Thoracic aorta (tissue), 2 donors: ENCODE measurements at regions not wholly inside any gene's neighbourhood (a gene's known extent, or its start where the extent isn't known, plus 50 kb on each side); places are given as distances from the start of the nearest gene placed in this dataset.

Experiments
- ATAC-seq: fragments of 150-250 bp; one replicate; pipeline ENCODE4 v1.8.0; 2017; ENCODE audit warnings: low read depth; ENCODE audit not compliant: insufficient number of reproducible peaks, low FRiP score
- DNase-seq: peaks from one replicate; pipeline ENCODE4 v3.0.0-alpha.2; 2020; ENCODE audit warnings: low spot score
- H3K27ac ChIP-seq, 2 donors: fragments of 200-600 bp; sonication (generic); 1 replicate in 1 of 2; 2 replicates in 1 of 2; pipeline ENCODE4 v1.5.1; 2016; ENCODE audit warnings: mild to moderate bottlenecking in 2 of 2, moderate library complexity in 2 of 2
- H3K27me3 ChIP-seq: fragments of 200-600 bp; sonication (generic); replicated peaks from 2 replicates; pipeline ENCODE4 v1.6.0; 2016; ENCODE audit warnings: mild to moderate bottlenecking; ENCODE audit not compliant: insufficient read depth
- H3K36me3 ChIP-seq: fragments of 200-600 bp; sonication (generic); one replicate; pipeline ENCODE4 v1.5.1; 2016
- H3K4me1 ChIP-seq, 2 donors: fragments of 200-600 bp; sonication (generic); 1 replicate in 1 of 2; 2 replicates in 1 of 2; pipeline versions ENCODE4 v1.5.1 to v1.6.0; 2016; ENCODE audit warnings: low read depth in 2 of 2, mild to moderate bottlenecking in 1 of 2; ENCODE audit not compliant: control insufficient read depth in 1 of 2
- H3K4me3 ChIP-seq: fragments of 200-600 bp; sonication (generic); 2 replicates; pipeline ENCODE4 v1.5.1; 2016; ENCODE audit warnings: mild to moderate bottlenecking
- H3K9me3 ChIP-seq: fragments of 200-600 bp; sonication (generic); 2 replicates; pipeline ENCODE4 v1.5.1; 2016
- TF ChIP-seq, protein P1 (sequence below): fragments of 200-600 bp; sonication (generic); IDR thresholded peaks from one replicate; pipeline ENCODE4 v1.5.1; 2019; ENCODE audit warnings: antibody characterized with exemption

DNA sequence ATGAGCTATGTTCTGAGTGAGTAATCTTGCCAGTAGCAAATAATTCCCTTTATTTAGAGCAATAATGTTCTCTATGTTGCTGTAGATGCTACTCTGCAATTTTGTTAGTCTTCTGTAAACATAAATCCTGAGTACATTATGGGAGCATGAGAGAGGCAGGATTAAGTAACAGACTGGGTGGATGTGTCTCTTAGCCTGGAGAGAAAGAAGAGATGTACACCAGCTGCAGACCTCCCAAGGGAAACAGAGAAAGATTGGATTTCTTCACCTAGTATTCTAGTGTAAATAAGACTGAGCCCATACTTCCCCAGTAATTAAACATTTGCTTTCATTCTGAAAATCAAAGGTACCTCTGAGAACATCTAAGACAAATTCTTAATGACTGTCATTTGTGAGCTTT lies 564.0 kb downstream of the TRHDE start:
- ATAC-seq (no peak), DNase-seq (no peak)
- H3K27me3 ChIP-seq: no peaks in the 10 kb centered on the region
- H3K9me3 ChIP-seq: no peaks in the 10 kb centered on the region
- no peaks in the 10 kb centered on the region for H3K36me3 ChIP-seq
- TF ChIP-seq, protein P1, sequence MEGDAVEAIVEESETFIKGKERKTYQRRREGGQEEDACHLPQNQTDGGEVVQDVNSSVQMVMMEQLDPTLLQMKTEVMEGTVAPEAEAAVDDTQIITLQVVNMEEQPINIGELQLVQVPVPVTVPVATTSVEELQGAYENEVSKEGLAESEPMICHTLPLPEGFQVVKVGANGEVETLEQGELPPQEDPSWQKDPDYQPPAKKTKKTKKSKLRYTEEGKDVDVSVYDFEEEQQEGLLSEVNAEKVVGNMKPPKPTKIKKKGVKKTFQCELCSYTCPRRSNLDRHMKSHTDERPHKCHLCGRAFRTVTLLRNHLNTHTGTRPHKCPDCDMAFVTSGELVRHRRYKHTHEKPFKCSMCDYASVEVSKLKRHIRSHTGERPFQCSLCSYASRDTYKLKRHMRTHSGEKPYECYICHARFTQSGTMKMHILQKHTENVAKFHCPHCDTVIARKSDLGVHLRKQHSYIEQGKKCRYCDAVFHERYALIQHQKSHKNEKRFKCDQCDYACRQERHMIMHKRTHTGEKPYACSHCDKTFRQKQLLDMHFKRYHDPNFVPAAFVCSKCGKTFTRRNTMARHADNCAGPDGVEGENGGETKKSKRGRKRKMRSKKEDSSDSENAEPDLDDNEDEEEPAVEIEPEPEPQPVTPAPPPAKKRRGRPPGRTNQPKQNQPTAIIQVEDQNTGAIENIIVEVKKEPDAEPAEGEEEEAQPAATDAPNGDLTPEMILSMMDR: no peak
- H3K27ac ChIP-seq: no peak overlapping the region
- no peak overlapping the region for H3K4me3 ChIP-seq
- no peaks in the 10 kb centered on the region for H3K4me1 ChIP-seq

DNA sequence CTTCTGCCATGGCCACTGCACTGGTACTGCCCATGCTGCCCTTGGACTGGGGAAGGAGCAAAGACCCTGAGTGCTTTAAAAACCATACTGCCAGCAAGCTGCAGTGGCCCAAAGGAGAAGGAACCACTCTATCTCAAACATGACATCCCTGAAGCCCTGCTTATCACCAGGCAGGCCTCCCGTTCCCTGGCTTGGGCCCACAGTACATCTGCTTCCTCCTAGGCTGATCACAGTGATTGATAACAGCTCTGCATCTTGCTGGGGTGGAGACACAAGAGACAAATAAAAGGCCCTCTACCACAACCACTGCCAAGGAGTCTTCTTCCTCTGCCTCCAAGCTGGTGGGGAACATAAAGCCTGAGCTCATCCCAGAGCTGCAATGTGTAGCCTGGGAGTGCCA lies 567.5 kb downstream of the TRHDE start:
- ATAC-seq (no peak), DNase-seq (no peak)
- no peaks in the 10 kb centered on the region for H3K27me3 ChIP-seq
- no peaks in the 10 kb centered on the region for H3K4me1 ChIP-seq
- no peak overlapping the region for H3K27ac ChIP-seq
- H3K36me3 ChIP-seq: no peaks in the 10 kb centered on the region
- H3K4me3 ChIP-seq: no peak overlapping the region
- no peaks in the 10 kb centered on the region for H3K9me3 ChIP-seq
- TF ChIP-seq, protein P1: no peak

DNA sequence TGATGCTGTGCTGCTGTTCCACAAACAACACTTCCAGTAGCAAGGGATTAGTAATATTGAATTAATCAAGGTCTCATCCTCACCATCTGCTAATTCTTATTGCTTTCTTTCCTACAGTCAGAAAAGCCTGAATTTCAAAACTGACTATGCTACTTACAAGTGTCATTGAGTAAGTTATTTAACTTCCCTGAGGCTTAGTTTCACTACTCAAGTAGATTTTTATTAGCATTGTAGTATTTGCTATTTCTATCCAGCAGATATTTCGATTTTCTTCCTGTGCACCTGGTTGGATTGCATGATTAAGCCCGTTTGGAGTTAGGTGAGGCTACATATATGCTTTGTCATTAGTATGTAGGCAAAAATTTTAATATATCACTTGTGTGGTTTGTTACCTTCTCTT lies 591.5 kb downstream of the TRHDE start:
- TF ChIP-seq, protein P1: no peak
- ATAC-seq (no peak), DNase-seq (no peak)
- no peaks in the 10 kb centered on the region for H3K4me1 ChIP-seq
- H3K36me3 ChIP-seq: no peaks in the 10 kb centered on the region
- H3K9me3 ChIP-seq: no peaks in the 10 kb centered on the region
- H3K27me3 ChIP-seq: no peaks in the 10 kb centered on the region
- H3K27ac ChIP-seq: no peak overlapping the region
- no peak overlapping the region for H3K4me3 ChIP-seq

DNA sequence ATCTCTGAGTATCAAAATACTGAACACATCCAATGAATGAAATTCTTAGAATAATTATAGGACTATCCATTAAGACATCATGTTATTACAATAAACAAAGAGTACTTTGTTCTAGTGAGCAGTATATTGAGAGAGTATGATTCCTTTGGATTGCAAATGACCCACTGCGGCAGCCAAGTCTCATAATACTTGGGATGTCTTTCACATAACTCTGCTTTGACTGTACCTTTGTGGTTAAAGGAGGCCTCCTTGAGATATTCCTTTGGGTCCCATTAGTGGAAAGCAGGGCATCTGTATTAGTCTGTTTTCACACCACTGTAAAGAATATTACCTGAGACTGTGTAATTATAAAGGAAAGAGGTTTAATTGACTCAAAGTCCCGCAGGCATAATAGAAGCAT lies 593.8 kb downstream of the TRHDE start:
- Histone ChIP-seq H3K27me3 (no peaks in the 10 kb centered on the region), H3K27ac (no peak overlapping the region), H3K4me1 (no peaks in the 10 kb centered on the region), H3K9me3 (no peaks in the 10 kb centered on the region), H3K36me3 (no peaks in the 10 kb centered on the region), H3K4me3 (no peak overlapping the region)
- ATAC-seq (no peak), DNase-seq (no peak)
- TF ChIP-seq, protein P1: no peak

DNA sequence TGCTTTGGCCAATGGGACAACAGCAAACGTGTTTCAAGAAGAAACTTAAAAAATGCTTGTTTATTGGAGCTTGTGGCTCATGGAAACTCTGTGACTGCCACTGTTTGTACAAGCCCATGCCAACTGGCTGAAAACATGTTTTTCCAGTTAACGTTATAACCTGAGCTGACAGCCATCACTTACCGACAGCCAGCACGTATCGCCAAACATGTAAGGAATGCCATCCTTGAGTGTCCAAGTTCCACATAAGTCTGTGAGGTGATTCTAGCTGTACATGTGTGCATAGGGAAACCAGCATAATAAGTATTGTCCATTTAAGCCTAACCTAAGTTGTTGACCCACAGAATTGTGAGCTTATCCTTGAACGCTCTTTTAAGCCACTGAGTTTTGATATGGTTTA lies 596.9 kb downstream of the TRHDE start:
- no peaks in the 10 kb centered on the region for H3K27me3 ChIP-seq
- no peak for ATAC-seq
- no peak overlapping the region for H3K4me3 ChIP-seq
- no peak overlapping the region for H3K27ac ChIP-seq
- no peaks in the 10 kb centered on the region for H3K4me1 ChIP-seq
- H3K36me3 ChIP-seq: no peaks in the 10 kb centered on the region
- no peak for DNase-seq
- H3K9me3 ChIP-seq: no peaks in the 10 kb centered on the region
- TF ChIP-seq, protein P1: no peak
